ENCODE measurements at regions not wholly inside any gene's neighbourhood (a gene's known extent, or its start where the extent isn't known, plus 50 kb on each side); places are given as distances from the start of the nearest gene placed in this dataset.

DNA sequence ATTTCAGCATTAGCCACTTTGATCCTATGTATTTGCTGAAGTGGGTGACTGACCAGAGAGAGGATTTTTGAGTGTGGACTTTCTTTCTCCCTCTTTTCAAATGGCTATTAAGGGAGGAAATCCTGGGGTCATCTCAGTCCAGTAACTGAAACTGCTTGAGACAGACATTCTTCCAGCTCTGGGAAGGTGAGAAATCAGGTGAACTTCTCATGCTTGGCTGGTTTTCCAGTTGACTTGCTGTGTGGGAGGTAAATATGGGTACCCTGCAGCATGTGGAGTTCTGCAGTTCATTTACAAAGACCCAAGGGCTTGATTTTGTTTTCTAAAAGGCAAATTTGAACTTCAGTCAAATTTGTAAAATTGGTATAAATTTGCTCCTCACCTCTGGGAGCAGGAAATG is 461.1 kb upstream of the TBL1XR1 start:
- TF ChIP-seq, protein P1, sequence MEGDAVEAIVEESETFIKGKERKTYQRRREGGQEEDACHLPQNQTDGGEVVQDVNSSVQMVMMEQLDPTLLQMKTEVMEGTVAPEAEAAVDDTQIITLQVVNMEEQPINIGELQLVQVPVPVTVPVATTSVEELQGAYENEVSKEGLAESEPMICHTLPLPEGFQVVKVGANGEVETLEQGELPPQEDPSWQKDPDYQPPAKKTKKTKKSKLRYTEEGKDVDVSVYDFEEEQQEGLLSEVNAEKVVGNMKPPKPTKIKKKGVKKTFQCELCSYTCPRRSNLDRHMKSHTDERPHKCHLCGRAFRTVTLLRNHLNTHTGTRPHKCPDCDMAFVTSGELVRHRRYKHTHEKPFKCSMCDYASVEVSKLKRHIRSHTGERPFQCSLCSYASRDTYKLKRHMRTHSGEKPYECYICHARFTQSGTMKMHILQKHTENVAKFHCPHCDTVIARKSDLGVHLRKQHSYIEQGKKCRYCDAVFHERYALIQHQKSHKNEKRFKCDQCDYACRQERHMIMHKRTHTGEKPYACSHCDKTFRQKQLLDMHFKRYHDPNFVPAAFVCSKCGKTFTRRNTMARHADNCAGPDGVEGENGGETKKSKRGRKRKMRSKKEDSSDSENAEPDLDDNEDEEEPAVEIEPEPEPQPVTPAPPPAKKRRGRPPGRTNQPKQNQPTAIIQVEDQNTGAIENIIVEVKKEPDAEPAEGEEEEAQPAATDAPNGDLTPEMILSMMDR (conservative IDR thresholded peaks at IDR 0.05; ENCODE audit: low read length): no peak
- no peak for TF ChIP-seq EZH2phosphoT487 (IDR thresholded peaks at IDR 0.05; ENCODE audit: borderline replicate concordance)

All from Loucy (cell line).